OCI-LY3 (cell line): ENCODE measurements at regions not wholly inside any gene's neighbourhood (a gene's known extent, or its start where the extent isn't known, plus 50 kb on each side); places are given as distances from the start of the nearest gene placed in this dataset.

ENCODE experiments used
- CTCF ChIP-seq: fragments of 200-600, 300-600 bp; sonication (generic); IDR thresholded peaks from 2 replicates; pipeline ENCODE4 v1.5.1; 2014; ENCODE audit warnings: antibody characterized with exemption, low read length, low read depth
- EZH2phosphoT487 ChIP-seq: fragments of 200-600 bp; shearing (Covaris generic); IDR thresholded peaks from 2 replicates; pipeline ENCODE4 v1.6.1; 2018; ENCODE audit warnings: antibody characterized with exemption, mixed run types, low read depth

GRCh38 chrX:79511799-79512198 is 144.7 kb upstream of the ITM2A start:
- TF ChIP-seq CTCF (no peak), EZH2phosphoT487 (no peak)
